GM19238 (cell line): ENCODE measurements at regions not wholly inside any gene's neighbourhood (a gene's known extent, or its start where the extent isn't known, plus 50 kb on each side); places are given as distances from the start of the nearest gene placed in this dataset.

Experiments
- DNase-seq: peaks from one replicate; pipeline ENCODE4 v3.0.0; 2011; ENCODE audit warnings: low spot score; ENCODE audit not compliant: insufficient read length

DNA sequence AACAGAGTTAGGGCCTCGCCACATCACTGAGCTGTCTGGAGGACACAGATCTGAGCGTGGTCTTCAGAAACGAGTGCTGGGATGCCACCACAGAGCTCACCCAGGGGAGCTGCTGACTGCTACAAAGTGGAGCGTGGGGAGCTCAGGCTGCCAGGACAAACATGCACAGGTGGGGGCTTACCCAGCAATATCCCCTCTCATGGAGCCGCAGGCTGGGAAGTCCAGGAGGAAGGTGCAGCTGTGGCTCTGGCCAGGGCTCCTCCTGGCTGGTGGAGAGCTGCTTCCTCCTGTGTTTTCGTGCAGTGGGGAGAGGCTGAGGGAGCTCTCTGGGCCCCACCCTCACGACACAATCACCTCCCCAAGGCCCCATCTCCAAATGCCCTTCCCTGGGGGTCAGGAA, 368.6 kb upstream of the IRX4 start:
- DNase-seq: no peak

- DNase-seq: no peak
Observed at GRCh38 chr5:2250365-2250950, 367.7 kb upstream of the IRX4 start.

GRCh38 chr5:2249442-2249841, 366.7 kb upstream of the IRX4 start:
- no peak for DNase-seq

GRCh38 chr5:2249026-2249425, 366.3 kb upstream of the IRX4 start:
- DNase-seq: no peak

DNA sequence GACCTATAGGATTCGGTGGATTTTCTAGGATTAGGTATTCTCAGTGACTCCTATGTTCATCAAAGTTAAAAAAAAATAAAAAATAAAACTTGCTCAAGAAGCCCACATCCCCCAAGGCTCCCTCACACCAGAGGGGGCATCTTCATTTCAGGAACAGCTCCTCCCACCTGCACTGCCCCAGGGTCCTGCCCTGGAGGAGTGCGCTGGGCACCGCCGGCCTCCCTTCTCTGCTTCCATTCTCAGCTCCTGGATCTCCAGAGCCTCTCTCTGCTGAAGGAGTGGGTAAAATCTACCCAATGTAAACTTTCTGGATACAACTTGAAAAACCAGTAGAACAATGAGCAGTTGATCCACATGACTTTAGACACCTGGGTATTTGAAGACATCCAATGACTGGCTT, 359.8 kb upstream of the IRX4 start:
- no peak for DNase-seq

DNA sequence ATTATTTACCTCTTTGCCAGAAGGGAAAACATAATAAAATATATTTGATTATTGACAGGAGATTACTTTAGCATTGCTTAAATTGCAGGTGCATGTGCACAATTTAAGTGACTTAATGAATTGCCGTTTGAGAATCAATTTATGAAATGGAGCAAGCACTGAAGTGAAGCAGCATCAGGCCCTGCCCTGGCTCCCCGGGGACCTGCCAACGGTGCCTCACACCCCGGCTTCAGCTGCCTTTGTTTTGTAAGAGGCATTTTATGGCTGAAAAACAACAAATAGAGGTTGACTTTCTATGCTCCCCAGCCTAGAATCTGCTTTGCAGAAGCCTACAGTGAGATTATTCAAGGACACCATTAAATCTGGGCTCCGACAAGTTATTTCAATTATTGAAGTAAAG, 359.1 kb upstream of the IRX4 start:
- DNase-seq: no peak

- DNase-seq: no peak
Observed at GRCh38 chr5:2240118-2240904, 357.6 kb upstream of the IRX4 start.

- no peak for DNase-seq
Observed at GRCh38 chr5:2239201-2239910, 356.6 kb upstream of the IRX4 start.

GRCh38 chr5:2238732-2239131, 356.0 kb upstream of the IRX4 start:
- no peak for DNase-seq

DNA sequence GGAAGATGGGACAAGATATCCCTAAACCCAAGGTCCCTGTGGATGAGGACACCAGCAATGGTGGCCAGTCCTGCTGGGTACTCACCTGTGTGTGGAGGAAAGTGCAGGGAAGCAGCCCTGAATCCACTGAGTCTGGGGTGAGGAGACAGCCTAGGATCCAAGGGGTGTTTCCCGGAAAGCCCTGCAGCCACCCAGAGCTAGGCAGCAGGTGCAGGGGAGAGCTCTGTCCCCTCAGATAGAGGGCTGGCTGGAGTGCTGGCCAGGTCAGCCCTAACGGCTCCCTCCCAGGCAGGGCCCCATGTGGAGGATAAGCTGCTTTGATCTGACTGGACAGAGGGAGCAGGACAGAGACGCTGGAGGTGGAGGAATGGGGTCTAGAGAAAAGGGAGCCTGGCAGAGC, 344.7 kb upstream of the IRX4 start:
- no peak for DNase-seq

DNA sequence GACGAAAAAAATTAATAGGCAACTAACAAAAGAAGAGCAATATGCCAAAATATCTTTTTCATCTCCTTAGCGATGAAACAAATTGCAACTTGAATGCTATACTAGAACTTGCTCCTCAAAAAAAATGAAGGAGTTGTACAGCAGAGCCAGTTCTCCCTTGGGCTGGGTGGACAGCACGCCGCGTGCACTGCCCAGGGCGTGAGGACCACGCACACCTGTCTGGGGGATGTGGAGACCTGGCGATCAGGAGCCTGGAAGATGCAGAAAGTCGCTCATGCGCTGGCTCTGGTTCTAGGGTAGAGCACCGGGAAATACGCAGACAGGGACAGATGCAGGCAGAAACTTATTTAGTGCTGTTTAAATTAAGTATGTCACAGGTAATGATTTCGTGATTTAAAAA, 342.0 kb upstream of the IRX4 start:
- no peak for DNase-seq

DNA sequence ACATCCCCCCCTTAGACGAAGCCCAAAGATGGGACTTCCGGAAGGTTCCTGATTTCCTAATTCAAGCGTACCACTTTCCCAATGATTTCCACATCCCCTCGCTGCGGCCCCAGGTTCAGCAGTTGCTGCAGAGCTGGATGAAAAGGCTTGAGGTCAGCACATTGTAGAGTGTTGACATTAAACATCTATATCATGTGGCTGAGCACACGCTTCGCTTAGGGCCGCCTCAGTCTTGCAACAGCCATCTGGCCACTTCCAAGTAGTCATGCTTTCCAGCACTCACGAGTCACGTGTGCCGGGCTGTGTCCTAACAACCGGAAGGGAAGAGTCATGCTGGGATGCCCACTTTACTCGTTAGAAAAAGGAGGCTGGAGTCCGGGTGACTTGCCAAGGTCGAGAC, 340.6 kb upstream of the IRX4 start:
- DNase-seq: no peak

- DNase-seq: no peak
Observed at GRCh38 chr5:2222246-2222992, 339.7 kb upstream of the IRX4 start.

DNA sequence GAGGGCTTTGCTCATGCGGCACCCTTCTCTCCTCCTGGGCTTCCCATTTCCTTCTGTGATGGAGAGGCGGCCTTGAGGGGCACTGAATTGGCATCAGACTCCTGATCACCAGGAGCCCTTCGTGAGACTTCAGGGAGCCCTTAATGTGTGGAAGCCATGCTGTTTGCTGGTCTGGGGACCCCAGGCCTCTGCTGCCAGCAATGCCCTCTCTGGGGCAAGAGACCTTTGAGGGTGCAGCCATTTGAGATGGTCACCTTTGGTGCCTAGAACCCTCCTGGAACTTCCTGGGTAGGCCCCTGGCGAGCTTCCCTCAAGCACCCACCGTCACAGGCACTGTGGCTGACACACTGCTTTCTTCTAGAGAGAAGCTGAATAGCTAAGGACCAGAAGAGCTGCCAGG, 338.7 kb upstream of the IRX4 start:
- DNase-seq: no peak

DNA sequence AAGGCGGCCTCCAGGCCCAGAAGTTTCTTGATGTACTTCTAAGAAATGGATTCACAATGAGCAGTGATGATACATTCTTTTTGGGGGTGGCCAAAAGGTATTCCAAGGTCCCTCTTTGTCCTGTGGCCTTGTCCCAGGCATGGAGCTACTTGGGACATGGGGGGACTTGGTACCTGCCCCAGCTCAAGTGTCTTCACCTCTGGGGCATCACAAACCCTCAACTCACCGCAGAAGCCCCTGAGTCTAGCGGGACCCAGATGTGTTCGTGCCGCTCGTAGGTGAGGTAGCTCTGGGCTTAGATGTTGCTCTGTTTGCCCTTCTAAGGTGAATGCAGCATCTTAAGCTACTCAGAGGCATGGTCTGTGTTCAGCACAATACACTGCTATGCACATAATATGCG, 338.0 kb upstream of the IRX4 start:
- DNase-seq: no peak

DNA sequence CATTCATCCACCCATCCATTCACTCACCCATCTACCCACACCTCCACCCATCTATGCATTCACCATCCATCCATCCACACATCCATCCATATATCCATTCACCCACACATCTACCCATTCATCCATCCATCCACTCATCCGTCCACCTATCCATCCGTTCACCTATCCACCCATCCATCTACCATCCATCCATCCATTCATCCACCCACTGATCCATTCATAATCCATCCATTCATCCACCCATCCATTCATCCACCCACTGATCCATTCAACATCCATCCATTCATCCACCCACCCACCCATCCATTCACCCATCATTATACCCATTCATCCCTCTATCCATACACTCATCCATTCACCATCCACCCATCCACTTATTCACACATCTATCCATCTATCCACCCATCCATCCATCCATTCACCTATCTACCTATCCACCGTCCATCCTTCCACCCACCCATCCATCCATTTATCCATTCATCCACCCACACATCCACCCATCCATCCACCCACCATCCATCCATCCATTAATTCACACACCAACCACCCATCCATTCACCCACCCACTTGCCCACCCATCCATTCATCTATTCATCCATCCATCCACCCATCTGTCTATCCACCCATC, 336.5 kb upstream of the IRX4 start:
- DNase-seq: no peak

GRCh38 chr5:2217219-2217618, 334.5 kb upstream of the IRX4 start:
- no peak for DNase-seq

DNA sequence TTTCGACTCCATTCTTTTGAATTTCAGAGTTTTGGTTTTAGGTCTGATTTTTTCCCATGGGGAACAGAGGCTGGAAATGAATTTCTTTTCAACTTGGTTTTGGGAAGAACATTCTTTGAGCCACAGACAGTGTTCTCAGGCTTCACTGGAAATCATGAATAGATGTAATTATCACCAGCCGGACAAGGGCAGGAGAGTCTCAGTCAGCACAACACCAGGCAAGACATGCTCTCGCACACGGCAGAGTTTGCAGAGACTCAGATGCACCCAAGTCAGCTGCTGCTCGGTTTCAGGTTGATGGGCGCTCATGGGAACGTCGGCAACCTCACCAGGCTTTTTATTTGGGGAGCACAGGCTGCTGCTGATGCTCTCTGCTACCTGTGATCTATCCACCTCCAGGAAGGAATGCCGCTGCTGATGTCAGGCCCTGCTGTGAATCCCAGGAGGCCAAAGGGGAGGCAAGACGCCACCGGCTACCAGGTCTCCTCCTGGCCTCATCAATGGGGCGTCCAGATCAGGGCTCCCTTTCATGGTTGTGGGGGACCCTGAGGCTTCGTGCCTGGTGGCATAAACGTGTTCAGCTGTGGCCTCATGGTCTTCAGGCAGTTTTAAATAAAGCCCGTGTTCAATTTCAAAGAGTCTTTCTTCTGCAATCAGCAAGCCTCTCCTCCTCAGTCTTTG, 332.3 kb upstream of the IRX4 start:
- DNase-seq: no peak

DNA sequence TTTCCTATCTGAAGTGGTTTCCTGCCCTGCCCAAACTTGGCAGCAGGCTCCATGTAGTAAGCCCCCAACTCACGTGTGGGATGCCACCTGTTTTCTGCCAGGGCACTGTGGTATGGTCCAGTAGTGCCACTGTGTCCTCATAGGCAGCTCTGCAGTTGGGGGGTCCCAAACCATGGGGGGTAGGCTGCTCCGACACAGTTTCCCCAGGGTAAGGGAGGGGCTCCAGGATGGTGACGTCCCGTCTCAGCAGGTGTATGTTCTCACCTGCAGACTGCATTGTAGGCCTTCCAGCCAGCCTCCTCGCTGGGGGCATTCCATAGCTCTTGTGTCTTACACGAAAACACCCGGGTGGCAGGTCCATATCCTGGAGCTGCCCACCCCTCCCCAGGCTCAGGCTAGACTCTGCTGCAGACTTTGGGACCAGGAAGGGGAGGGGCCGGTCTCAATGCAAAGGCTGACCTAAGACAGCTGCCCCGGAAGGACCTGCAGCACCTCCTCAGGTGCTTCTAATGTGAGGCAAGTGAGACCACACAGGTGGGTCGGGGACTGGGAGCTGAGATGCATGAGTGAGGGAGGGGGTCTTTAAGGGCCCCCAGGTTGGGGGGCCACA, 330.5 kb upstream of the IRX4 start:
- no peak for DNase-seq

DNA sequence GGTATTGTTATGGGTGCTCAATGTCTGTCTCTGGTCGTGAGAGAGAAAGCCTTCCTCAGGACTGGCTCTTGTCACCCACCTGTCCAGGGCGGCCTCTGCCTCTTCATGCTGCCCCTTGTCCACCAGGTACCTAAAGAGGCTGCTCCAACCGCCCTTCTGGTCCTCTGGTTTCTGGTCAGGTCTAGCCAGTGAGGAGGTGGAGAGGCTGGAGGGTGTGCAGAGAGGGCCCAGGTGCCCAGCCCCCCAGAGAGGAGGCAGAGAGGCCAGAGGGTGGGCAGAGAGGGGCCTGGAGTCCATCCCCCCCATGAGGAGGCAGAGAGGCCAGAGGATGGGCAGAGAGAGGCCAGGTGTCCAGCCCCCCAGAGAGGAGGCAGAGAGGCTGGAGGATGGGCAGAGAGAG, 329.8 kb upstream of the IRX4 start:
- DNase-seq: no peak

- no peak for DNase-seq
Observed at GRCh38 chr5:2208239-2208544, 325.5 kb upstream of the IRX4 start.
